Mucosa of descending colon (tissue), 3 donors: ENCODE measurements at regions not wholly inside any gene's neighbourhood (a gene's known extent, or its start where the extent isn't known, plus 50 kb on each side); places are given as distances from the start of the nearest gene placed in this dataset.
A peak's percentile ranks its signal among the peaks of the same experiment; 100 is the strongest.
"Not testable (repeated sequence)": the region's sequence is repeated elsewhere in the genome, so short reads cannot be mapped to it uniquely, and the experiment has no call there.

Experiments used
- ATAC-seq: fragments of 200-7000 bp; cut with Tn5 transposase; one replicate; pipeline ENCODE4 v1.9.1; 2020; ENCODE audit warnings: mild to moderate bottlenecking, moderate library complexity
- DNase-seq, 3 donors: peaks; one replicate each; pipeline ENCODE4 v3.0.0-alpha.2; 2020
- H3K36me3 ChIP-seq: fragments of 200-600 bp; one replicate; pipeline ENCODE4 v1.8.0; 2021; ENCODE audit warnings: low read depth, mild to moderate bottlenecking
- H3K4me1 ChIP-seq: fragments of 200-600 bp; one replicate; pipeline ENCODE4 v1.8.0; 2021; ENCODE audit warnings: low read depth, mild to moderate bottlenecking
- H3K4me3 ChIP-seq: fragments of 200-600 bp; one replicate; pipeline ENCODE4 v1.8.0; 2021; ENCODE audit warnings: mild to moderate bottlenecking
- H3K9me3 ChIP-seq: fragments of 200-600 bp; one replicate; pipeline ENCODE4 v1.8.0; 2021; ENCODE audit warnings: mild to moderate bottlenecking
- intact Hi-C, 2 donors: fragments of 100-400 bp; cut with DNase I in 1 of 2; cut with micrococcal nuclease in 1 of 2; formaldehyde crosslinking; loops; one replicate each; pipeline versions ENCODE4 v1.11.0 to v1.11.1; 2022; cut with DNase I, micrococcal nuclease
- TF ChIP-seq, protein P1 (sequence below): fragments of 200-600 bp; IDR thresholded peaks from one replicate; pipeline ENCODE4 v1.8.0; 2022; ENCODE audit warnings: antibody characterized with exemption, mild to moderate bottlenecking
- donor health status: DM: no; HTN: no; CAD: no; lungs with moderate emphysema.
- donor health status: DM: no; HTN: no; CAD: no.
- donor health status: DM: no; HTN: yes; CAD: no.

DNA sequence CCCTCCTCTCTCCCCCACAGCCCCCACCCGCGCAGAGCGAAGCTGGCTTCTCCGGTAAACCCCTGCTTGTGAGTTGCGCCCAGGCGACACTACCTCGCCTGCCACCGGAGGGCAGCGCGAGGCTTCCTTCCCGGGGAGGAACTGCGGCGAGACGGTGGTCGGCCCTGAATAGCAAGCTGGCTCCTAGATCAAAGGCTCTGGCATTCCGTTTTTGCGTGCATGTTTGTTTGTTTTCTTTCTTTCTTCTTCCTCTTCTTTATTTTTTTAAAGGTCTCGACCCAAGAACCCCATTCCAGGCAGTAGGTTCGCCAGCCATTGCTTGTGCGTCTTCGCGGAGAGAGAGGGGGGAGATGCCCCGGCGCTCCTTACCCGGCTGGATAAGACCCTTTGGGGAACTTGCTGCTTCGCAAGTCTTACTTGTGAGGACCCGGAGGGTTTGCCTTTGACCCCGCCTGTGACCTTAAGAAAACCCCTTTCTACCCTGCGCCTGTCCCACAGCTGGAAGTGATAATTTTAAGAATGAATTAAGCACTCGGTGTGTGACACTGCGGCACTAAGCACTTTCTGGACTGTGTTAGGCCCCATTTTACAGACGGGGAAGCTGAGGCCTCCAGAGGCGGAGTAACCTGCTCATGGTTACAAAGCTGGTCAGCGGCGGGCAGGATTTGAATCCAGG, 92.7 kb upstream of the SIRPA start:
- TF ChIP-seq, protein P1, sequence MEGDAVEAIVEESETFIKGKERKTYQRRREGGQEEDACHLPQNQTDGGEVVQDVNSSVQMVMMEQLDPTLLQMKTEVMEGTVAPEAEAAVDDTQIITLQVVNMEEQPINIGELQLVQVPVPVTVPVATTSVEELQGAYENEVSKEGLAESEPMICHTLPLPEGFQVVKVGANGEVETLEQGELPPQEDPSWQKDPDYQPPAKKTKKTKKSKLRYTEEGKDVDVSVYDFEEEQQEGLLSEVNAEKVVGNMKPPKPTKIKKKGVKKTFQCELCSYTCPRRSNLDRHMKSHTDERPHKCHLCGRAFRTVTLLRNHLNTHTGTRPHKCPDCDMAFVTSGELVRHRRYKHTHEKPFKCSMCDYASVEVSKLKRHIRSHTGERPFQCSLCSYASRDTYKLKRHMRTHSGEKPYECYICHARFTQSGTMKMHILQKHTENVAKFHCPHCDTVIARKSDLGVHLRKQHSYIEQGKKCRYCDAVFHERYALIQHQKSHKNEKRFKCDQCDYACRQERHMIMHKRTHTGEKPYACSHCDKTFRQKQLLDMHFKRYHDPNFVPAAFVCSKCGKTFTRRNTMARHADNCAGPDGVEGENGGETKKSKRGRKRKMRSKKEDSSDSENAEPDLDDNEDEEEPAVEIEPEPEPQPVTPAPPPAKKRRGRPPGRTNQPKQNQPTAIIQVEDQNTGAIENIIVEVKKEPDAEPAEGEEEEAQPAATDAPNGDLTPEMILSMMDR: peak; percentile 17
- H3K9me3 ChIP-seq: no peaks in the 10 kb centered on the region
- no peak overlapping the region for H3K4me3 ChIP-seq
- peak; percentile 65 to 82 (median 76) for DNase-seq
- no peaks in the 10 kb centered on the region for H3K36me3 ChIP-seq
- peaks cover 22% of the 10 kb centered on the region for H3K4me1 ChIP-seq
- ATAC-seq: peak; percentile 64
- intact Hi-C loops: no loop called here

DNA sequence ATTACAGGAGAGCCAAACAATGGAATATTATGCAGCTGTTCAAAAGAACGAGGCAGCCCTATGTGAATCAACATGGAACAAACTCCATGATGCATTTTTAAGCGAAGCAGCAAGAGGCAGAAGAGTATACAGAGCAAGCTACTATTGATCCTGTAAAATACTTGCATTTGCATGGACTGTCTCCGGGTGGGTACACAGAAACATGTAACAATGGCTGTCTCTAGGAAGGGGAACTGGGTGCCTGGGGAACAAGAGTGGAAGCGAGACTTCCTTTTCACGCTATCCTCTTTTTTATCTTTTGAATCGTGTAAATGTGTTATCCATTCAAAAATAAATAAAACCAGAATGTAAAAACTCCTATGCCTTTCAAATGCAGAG, 93.3 kb upstream of the SIRPA start:
- TF ChIP-seq, protein P1: no peak
- ATAC-seq (no peak), DNase-seq (no peak)
- H3K9me3 ChIP-seq: no peaks in the 10 kb centered on the region
- intact Hi-C loops: no loop called here
- H3K4me1 ChIP-seq: peaks cover 22% of the 10 kb centered on the region
- no peaks in the 10 kb centered on the region for H3K36me3 ChIP-seq
- H3K4me3 ChIP-seq: no peak overlapping the region

DNA sequence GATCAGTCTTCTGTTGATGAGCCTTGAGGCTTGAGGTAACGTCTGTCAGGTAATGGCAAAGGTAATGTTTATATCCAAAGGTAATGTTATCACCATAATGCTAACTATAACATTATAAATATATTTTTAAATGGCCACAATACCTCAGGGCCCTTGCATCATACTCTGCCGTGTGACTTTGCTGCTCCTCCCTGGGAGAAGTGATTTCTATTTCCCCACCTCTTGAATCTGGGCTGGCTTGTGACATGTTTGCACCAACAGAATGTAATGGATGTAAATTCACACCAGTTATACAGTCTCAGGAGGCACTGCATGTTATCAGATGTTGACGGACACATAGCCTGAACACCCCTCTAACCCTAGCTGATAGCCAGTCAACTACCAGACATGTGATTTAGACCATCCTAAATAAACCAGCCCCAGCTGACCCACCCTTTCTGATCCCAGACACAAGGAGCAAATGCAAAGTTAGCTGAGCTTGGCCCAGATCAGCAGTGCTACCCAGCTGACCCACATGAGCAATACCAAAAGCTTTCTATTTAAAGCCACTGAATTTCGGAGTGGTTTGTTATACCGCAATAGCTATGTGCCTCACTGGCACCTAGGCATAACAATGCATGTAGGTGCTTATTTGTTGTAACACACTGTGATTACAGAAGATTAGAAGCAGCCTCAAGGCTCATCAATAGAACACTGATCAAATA, 93.8 kb upstream of the SIRPA start:
- peaks cover 22% of the 10 kb centered on the region for H3K4me1 ChIP-seq
- ATAC-seq: no peak
- intact Hi-C loops: no loop called here
- H3K4me3 ChIP-seq: no peak overlapping the region
- TF ChIP-seq, protein P1: no peak
- no peaks in the 10 kb centered on the region for H3K36me3 ChIP-seq
- H3K9me3 ChIP-seq: no peaks in the 10 kb centered on the region
- DNase-seq: no peak

GRCh38 chr20:1800777-1801176, 94.4 kb upstream of the SIRPA start:
- ATAC-seq (no peak), DNase-seq (no peak)
- Histone ChIP-seq H3K4me1 (peaks cover 22% of the 10 kb centered on the region), H3K4me3 (no peak overlapping the region), H3K9me3 (no peaks in the 10 kb centered on the region), H3K36me3 (no peaks in the 10 kb centered on the region)
- TF ChIP-seq, protein P1: no peak
- intact Hi-C loops: no loop called here

- no peak overlapping the region for H3K4me3 ChIP-seq
- DNase-seq: no peak
- no peak for ATAC-seq
- TF ChIP-seq, protein P1: no peak
- no peaks in the 10 kb centered on the region for H3K9me3 ChIP-seq
- intact Hi-C loops: no loop called here
- peaks cover 22% of the 10 kb centered on the region for H3K4me1 ChIP-seq
- no peaks in the 10 kb centered on the region for H3K36me3 ChIP-seq
These were observed 95.0 kb upstream of the SIRPA start for GRCh38 chr20:1800180-1800579.

GRCh38 chr20:1799746-1800145, 95.5 kb upstream of the SIRPA start:
- intact Hi-C loops, ATAC-seq, H3K36me3 ChIP-seq, DNase-seq, H3K4me3 ChIP-seq, H3K9me3 ChIP-seq: not testable (repeated sequence)
- H3K4me1 ChIP-seq: peaks cover 22% of the 10 kb centered on the region
